ENCODE measurements at regions not wholly inside any gene's neighbourhood (a gene's known extent, or its start where the extent isn't known, plus 50 kb on each side); places are given as distances from the start of the nearest gene placed in this dataset.

GRCh38 chr2:107094450-107094986 lies 208.6 kb upstream of the ST6GAL2 start:
- Histone ChIP-seq H3K4me1 (ENCODE audit: control insufficient read depth in 2 of 2, insufficient read depth in 2 of 2, low read length in 2 of 2) (no peaks in the 10 kb centered on the region), H3K27ac (ENCODE audit: low read depth in 1 of 2, low read length in 1 of 2) (no peak overlapping the region), H3K36me3 (ENCODE audit: control insufficient read depth in 2 of 2, insufficient read depth in 2 of 2, low read length in 1 of 2) (no peaks in the 10 kb centered on the region), H3K4me3 (ENCODE audit: low read length in 2 of 2) (no peak overlapping the region), H3K27me3 (ENCODE audit: control insufficient read depth in 2 of 2, insufficient read depth in 1 of 2, low read length in 1 of 2) (no peaks in the 10 kb centered on the region), H3K9me3 (ENCODE audit: control insufficient read depth in 2 of 2, insufficient read depth in 1 of 2, low read length in 1 of 2) (no peaks in the 10 kb centered on the region)
- 91% methylated on average over 4 of the region's 4 CpGs for WGBS
- DNase-seq (ENCODE audit: low read depth in 6 of 9, low spot score in 9 of 9), result no peak

- WGBS, result 97% methylated on average over 8 of the region's 8 CpGs
- no peaks in the 10 kb centered on the region for H3K9me3 ChIP-seq (ENCODE audit: control insufficient read depth in 2 of 2, insufficient read depth in 1 of 2, low read length in 1 of 2)
- DNase-seq (ENCODE audit: low read depth in 6 of 9, low spot score in 9 of 9), result no peak
- no peaks in the 10 kb centered on the region for H3K4me1 ChIP-seq (ENCODE audit: control insufficient read depth in 2 of 2, insufficient read depth in 2 of 2, low read length in 2 of 2)
- no peak overlapping the region for H3K27ac ChIP-seq (ENCODE audit: low read depth in 1 of 2, low read length in 1 of 2)
- H3K27me3 ChIP-seq (ENCODE audit: control insufficient read depth in 2 of 2, insufficient read depth in 1 of 2, low read length in 1 of 2), result no peaks in the 10 kb centered on the region
- H3K36me3 ChIP-seq (ENCODE audit: control insufficient read depth in 2 of 2, insufficient read depth in 2 of 2, low read length in 1 of 2), result no peaks in the 10 kb centered on the region
- no peak overlapping the region for H3K4me3 ChIP-seq (ENCODE audit: low read length in 2 of 2)
Measured at GRCh38 chr2:107102176-107102575, 216.2 kb upstream of the ST6GAL2 start.

GRCh38 chr2:107107351-107107750 lies 221.4 kb upstream of the ST6GAL2 start:
- Histone ChIP-seq H3K27ac (ENCODE audit: low read depth in 1 of 2, low read length in 1 of 2) (no peak overlapping the region), H3K36me3 (ENCODE audit: control insufficient read depth in 2 of 2, insufficient read depth in 2 of 2, low read length in 1 of 2) (no peaks in the 10 kb centered on the region), H3K4me3 (ENCODE audit: low read length in 2 of 2) (no peak overlapping the region), H3K4me1 (ENCODE audit: control insufficient read depth in 2 of 2, insufficient read depth in 2 of 2, low read length in 2 of 2) (no peaks in the 10 kb centered on the region), H3K9me3 (ENCODE audit: control insufficient read depth in 2 of 2, insufficient read depth in 1 of 2, low read length in 1 of 2) (no peaks in the 10 kb centered on the region), H3K27me3 (ENCODE audit: control insufficient read depth in 2 of 2, insufficient read depth in 1 of 2, low read length in 1 of 2) (no peaks in the 10 kb centered on the region)
- 76% methylated on average over 2 of the region's 2 CpGs for WGBS
- no peak for DNase-seq (ENCODE audit: low read depth in 6 of 9, low spot score in 9 of 9)

GRCh38 chr2:107108556-107108955 lies 222.6 kb upstream of the ST6GAL2 start:
- Histone ChIP-seq H3K9me3 (ENCODE audit: control insufficient read depth in 2 of 2, insufficient read depth in 1 of 2, low read length in 1 of 2) (no peaks in the 10 kb centered on the region), H3K4me3 (ENCODE audit: low read length in 2 of 2) (no peak overlapping the region), H3K36me3 (ENCODE audit: control insufficient read depth in 2 of 2, insufficient read depth in 2 of 2, low read length in 1 of 2) (no peaks in the 10 kb centered on the region), H3K27me3 (ENCODE audit: control insufficient read depth in 2 of 2, insufficient read depth in 1 of 2, low read length in 1 of 2) (no peaks in the 10 kb centered on the region), H3K27ac (ENCODE audit: low read depth in 1 of 2, low read length in 1 of 2) (no peak overlapping the region), H3K4me1 (ENCODE audit: control insufficient read depth in 2 of 2, insufficient read depth in 2 of 2, low read length in 2 of 2) (no peaks in the 10 kb centered on the region)
- 91% methylated on average over 2 of the region's 2 CpGs for WGBS
- no peak for DNase-seq (ENCODE audit: low read depth in 6 of 9, low spot score in 9 of 9)

GRCh38 chr2:107111623-107112022 lies 225.7 kb upstream of the ST6GAL2 start:
- DNase-seq (ENCODE audit: low read depth in 6 of 9, low spot score in 9 of 9), result no peak
- H3K4me1 ChIP-seq (ENCODE audit: control insufficient read depth in 2 of 2, insufficient read depth in 2 of 2, low read length in 2 of 2), result no peaks in the 10 kb centered on the region
- no peaks in the 10 kb centered on the region for H3K9me3 ChIP-seq (ENCODE audit: control insufficient read depth in 2 of 2, insufficient read depth in 1 of 2, low read length in 1 of 2)
- H3K27ac ChIP-seq (ENCODE audit: low read depth in 1 of 2, low read length in 1 of 2), result no peak overlapping the region
- WGBS, result 90% methylated on average over 1 of the region's 1 CpG
- no peak overlapping the region for H3K4me3 ChIP-seq (ENCODE audit: low read length in 2 of 2)
- no peaks in the 10 kb centered on the region for H3K27me3 ChIP-seq (ENCODE audit: control insufficient read depth in 2 of 2, insufficient read depth in 1 of 2, low read length in 1 of 2)
- no peaks in the 10 kb centered on the region for H3K36me3 ChIP-seq (ENCODE audit: control insufficient read depth in 2 of 2, insufficient read depth in 2 of 2, low read length in 1 of 2)

GRCh38 chr2:107112561-107112960 lies 226.6 kb upstream of the ST6GAL2 start:
- no peaks in the 10 kb centered on the region for H3K9me3 ChIP-seq (ENCODE audit: control insufficient read depth in 2 of 2, insufficient read depth in 1 of 2, low read length in 1 of 2)
- no peaks in the 10 kb centered on the region for H3K27me3 ChIP-seq (ENCODE audit: control insufficient read depth in 2 of 2, insufficient read depth in 1 of 2, low read length in 1 of 2)
- DNase-seq (ENCODE audit: low read depth in 6 of 9, low spot score in 9 of 9), result no peak
- H3K27ac ChIP-seq (ENCODE audit: low read depth in 1 of 2, low read length in 1 of 2), result no peak overlapping the region
- no peaks in the 10 kb centered on the region for H3K36me3 ChIP-seq (ENCODE audit: control insufficient read depth in 2 of 2, insufficient read depth in 2 of 2, low read length in 1 of 2)
- no peaks in the 10 kb centered on the region for H3K4me1 ChIP-seq (ENCODE audit: control insufficient read depth in 2 of 2, insufficient read depth in 2 of 2, low read length in 2 of 2)
- no peak overlapping the region for H3K4me3 ChIP-seq (ENCODE audit: low read length in 2 of 2)

GRCh38 chr2:107128381-107128780 lies 242.4 kb upstream of the ST6GAL2 start:
- WGBS, result 94% methylated on average over 2 of the region's 2 CpGs
- H3K4me1 ChIP-seq (ENCODE audit: control insufficient read depth in 2 of 2, insufficient read depth in 2 of 2, low read length in 2 of 2), result no peaks in the 10 kb centered on the region
- no peak for DNase-seq (ENCODE audit: low read depth in 6 of 9, low spot score in 9 of 9)
- no peak overlapping the region for H3K27ac ChIP-seq (ENCODE audit: low read depth in 1 of 2, low read length in 1 of 2)
- no peak overlapping the region for H3K4me3 ChIP-seq (ENCODE audit: low read length in 2 of 2)
- H3K36me3 ChIP-seq (ENCODE audit: control insufficient read depth in 2 of 2, insufficient read depth in 2 of 2, low read length in 1 of 2), result no peaks in the 10 kb centered on the region
- no peaks in the 10 kb centered on the region for H3K9me3 ChIP-seq (ENCODE audit: control insufficient read depth in 2 of 2, insufficient read depth in 1 of 2, low read length in 1 of 2)
- no peaks in the 10 kb centered on the region for H3K27me3 ChIP-seq (ENCODE audit: control insufficient read depth in 2 of 2, insufficient read depth in 1 of 2, low read length in 1 of 2)

GRCh38 chr2:107132070-107132469 lies 246.1 kb upstream of the ST6GAL2 start:
- 7% methylated on average over 11 of the region's 11 CpGs for WGBS
- H3K9me3 ChIP-seq (ENCODE audit: control insufficient read depth in 2 of 2, insufficient read depth in 1 of 2, low read length in 1 of 2), result no peaks in the 10 kb centered on the region
- H3K27ac ChIP-seq (ENCODE audit: low read depth in 1 of 2, low read length in 1 of 2), result no peak overlapping the region
- peak in 1 of 9 donors; percentile 6 for DNase-seq (ENCODE audit: low read depth in 6 of 9, low spot score in 9 of 9)
- H3K4me1 ChIP-seq (ENCODE audit: control insufficient read depth in 2 of 2, insufficient read depth in 2 of 2, low read length in 2 of 2), result no peaks in the 10 kb centered on the region
- H3K4me3 ChIP-seq (ENCODE audit: low read length in 2 of 2), result no peak overlapping the region
- H3K27me3 ChIP-seq (ENCODE audit: control insufficient read depth in 2 of 2, insufficient read depth in 1 of 2, low read length in 1 of 2), result no peaks in the 10 kb centered on the region
- no peaks in the 10 kb centered on the region for H3K36me3 ChIP-seq (ENCODE audit: control insufficient read depth in 2 of 2, insufficient read depth in 2 of 2, low read length in 1 of 2)

- Histone ChIP-seq H3K27ac (ENCODE audit: low read depth in 1 of 2, low read length in 1 of 2) (no peak overlapping the region), H3K36me3 (ENCODE audit: control insufficient read depth in 2 of 2, insufficient read depth in 2 of 2, low read length in 1 of 2) (no peaks in the 10 kb centered on the region), H3K9me3 (ENCODE audit: control insufficient read depth in 2 of 2, insufficient read depth in 1 of 2, low read length in 1 of 2) (no peaks in the 10 kb centered on the region), H3K4me3 (ENCODE audit: low read length in 2 of 2) (no peak overlapping the region), H3K4me1 (ENCODE audit: control insufficient read depth in 2 of 2, insufficient read depth in 2 of 2, low read length in 2 of 2) (no peaks in the 10 kb centered on the region), H3K27me3 (ENCODE audit: control insufficient read depth in 2 of 2, insufficient read depth in 1 of 2, low read length in 1 of 2) (no peaks in the 10 kb centered on the region)
- no peak for DNase-seq (ENCODE audit: low read depth in 6 of 9, low spot score in 9 of 9)
- 74% methylated on average over 4 of the region's 4 CpGs for WGBS
Measured at GRCh38 chr2:107132746-107133145, 246.8 kb upstream of the ST6GAL2 start.

GRCh38 chr2:107133412-107133811 lies 247.4 kb upstream of the ST6GAL2 start:
- Histone ChIP-seq H3K9me3 (ENCODE audit: control insufficient read depth in 2 of 2, insufficient read depth in 1 of 2, low read length in 1 of 2) (no peaks in the 10 kb centered on the region), H3K4me1 (ENCODE audit: control insufficient read depth in 2 of 2, insufficient read depth in 2 of 2, low read length in 2 of 2) (no peaks in the 10 kb centered on the region), H3K27me3 (ENCODE audit: control insufficient read depth in 2 of 2, insufficient read depth in 1 of 2, low read length in 1 of 2) (no peaks in the 10 kb centered on the region), H3K27ac (ENCODE audit: low read depth in 1 of 2, low read length in 1 of 2) (no peak overlapping the region), H3K4me3 (ENCODE audit: low read length in 2 of 2) (no peak overlapping the region), H3K36me3 (ENCODE audit: control insufficient read depth in 2 of 2, insufficient read depth in 2 of 2, low read length in 1 of 2) (no peaks in the 10 kb centered on the region)
- DNase-seq (ENCODE audit: low read depth in 6 of 9, low spot score in 9 of 9), result no peak
- 98% methylated on average over 1 of the region's 1 CpG for WGBS

Data from thymus (tissue), 11 donors.